PC-9 (cell line): ENCODE measurements at regions not wholly inside any gene's neighbourhood (a gene's known extent, or its start where the extent isn't known, plus 50 kb on each side); places are given as distances from the start of the nearest gene placed in this dataset.

Experiments used
- BruUV-seq: library from RNA; stranded (reverse); fragments of 400-500 nt; replicated peaks from 2 replicates; lab custom pipeline; 2021; lab: Mats Ljungman, UMichigan
- CTCF ChIA-PET: fragments of 300-600 bp; sonication (Branson Sonifier 250); formaldehyde crosslinking; loops from one replicate; lab custom pipeline; 2022; ENCODE audit warnings: antibody characterized with exemption; lab: Charles Lee
- POLR2A ChIA-PET: fragments of 300-600 bp; sonication (Branson Sonifier 250); formaldehyde crosslinking; loops from one replicate; lab custom pipeline; 2022; ENCODE audit warnings: antibody characterized with exemption; ENCODE audit not compliant: unreplicated experiment; lab: Charles Lee
- DNase-seq, 2 experiments: peaks; one replicate each; pipeline versions ENCODE4 v3.0.0 to v3.0.0-alpha.2; 2015 to 2022; ENCODE audit warnings: mixed read lengths in 1 of 2
- H2AFZ ChIP-seq: fragments of 200-600 bp; sonication (generic); 2 replicates; pipeline ENCODE4 v1.8.1; 2017; ENCODE audit warnings: antibody characterized with exemption
- H3F3A ChIP-seq: fragments of 200-600 bp; sonication (generic); 2 replicates; pipeline ENCODE4 v1.8.1; 2017; ENCODE audit warnings: antibody characterized with exemption, mild to moderate bottlenecking, low read depth; ENCODE audit not compliant: insufficient read depth
- H3K27ac ChIP-seq: fragments of 200-600 bp; sonication (generic); 2 replicates; pipeline ENCODE4 v1.6.1; 2016; ENCODE audit warnings: mixed run types
- H3K27me3 ChIP-seq: fragments of 200-600 bp; sonication (generic); 2 replicates; pipeline ENCODE4 v1.6.1; 2016; ENCODE audit warnings: low read depth, mixed run types; ENCODE audit not compliant: insufficient read depth
- H3K36me3 ChIP-seq: fragments of 200-600 bp; sonication (generic); 2 replicates; pipeline ENCODE4 v1.6.1; 2016; ENCODE audit warnings: low read depth, mixed run types
- H3K4me1 ChIP-seq: fragments of 200-600 bp; sonication (generic); replicated peaks from 2 replicates; pipeline ENCODE4 v1.6.1; 2016; ENCODE audit warnings: mixed run types; ENCODE audit not compliant: insufficient read depth
- H3K4me2 ChIP-seq: fragments of 200-600 bp; sonication (generic); 2 replicates; pipeline ENCODE4 v1.6.1; 2017; ENCODE audit warnings: mixed run types
- H3K4me3 ChIP-seq: fragments of 200-600 bp; sonication (generic); 2 replicates; pipeline ENCODE4 v1.6.1; 2016; ENCODE audit warnings: mixed run types
- H3K79me2 ChIP-seq: fragments of 200-600 bp; sonication (generic); 2 replicates; pipeline ENCODE4 v1.6.1; 2017; ENCODE audit warnings: low read depth, mixed run types
- H3K9me2 ChIP-seq: fragments of 200-600 bp; sonication (generic); 2 replicates; pipeline ENCODE4 v1.8.1; 2017; ENCODE audit warnings: mild to moderate bottlenecking; ENCODE audit not compliant: insufficient read depth
- H3K9me3 ChIP-seq: fragments of 200-600 bp; sonication (generic); 2 replicates; pipeline ENCODE4 v1.8.1; 2016; ENCODE audit warnings: low read depth; ENCODE audit not compliant: insufficient read depth
- H4K20me1 ChIP-seq: fragments of 200-600 bp; sonication (generic); 2 replicates; pipeline ENCODE4 v1.8.1; 2017; ENCODE audit not compliant: insufficient read depth
- CTCF ChIP-seq: fragments of 200-600 bp; sonication (generic); conservative IDR thresholded peaks from 2 replicates; pipeline ENCODE4 v1.6.1; 2017; ENCODE audit warnings: mixed run types, antibody characterized with exemption, mild to moderate bottlenecking, moderate library complexity
- EZH2 ChIP-seq: fragments of 200-600 bp; sonication (generic); IDR thresholded peaks from 2 replicates; pipeline ENCODE4 v1.8.0; 2017; ENCODE audit warnings: antibody characterized with exemption, low read depth
- intact Hi-C: fragments of 100-400 bp; cut with micrococcal nuclease; formaldehyde crosslinking; loops from one replicate; pipeline ENCODE4 v1.10.0; 2022; ENCODE audit not compliant: unreplicated experiment

- H3K9me3 ChIP-seq, result no peaks in the 10 kb centered on the region
- H3K27ac ChIP-seq, result no peak overlapping the region
- no peak overlapping the region for H3K4me2 ChIP-seq
- no peaks in the 10 kb centered on the region for H3K36me3 ChIP-seq
- no peaks in the 10 kb centered on the region for H4K20me1 ChIP-seq
- TF ChIP-seq CTCF (no peak), EZH2 (no peak)
- intact Hi-C loops, result no loop called here
- H3K4me3 ChIP-seq, result no peak overlapping the region
- no peaks in the 10 kb centered on the region for H3K79me2 ChIP-seq
- no peaks in the 10 kb centered on the region for H3K9me2 ChIP-seq
- H3F3A ChIP-seq, result no peaks in the 10 kb centered on the region
- POLR2A ChIA-PET, result no interaction called here
- H2AFZ ChIP-seq, result no peak overlapping the region
- CTCF ChIA-PET, result no interaction called here
- peaks cover 4% of the 10 kb centered on the region for H3K27me3 ChIP-seq
- DNase-seq, result no peak
- H3K4me1 ChIP-seq, result no peaks in the 10 kb centered on the region
- no TSS peak for BruUV-seq
Measured at GRCh38 chr17:13757871-13758270, 156.1 kb upstream of the HS3ST3A1 start.

GRCh38 chr17:13759518-13760335, 158.0 kb upstream of the HS3ST3A1 start:
- ChIA-PET CTCF (no interaction called here), POLR2A (no interaction called here)
- Histone ChIP-seq H3F3A (no peaks in the 10 kb centered on the region), H3K27me3 (peaks cover 4% of the 10 kb centered on the region), H3K79me2 (no peaks in the 10 kb centered on the region), H3K27ac (no peak overlapping the region), H3K36me3 (no peaks in the 10 kb centered on the region), H4K20me1 (no peaks in the 10 kb centered on the region), H3K4me3 (no peak overlapping the region), H3K4me1 (no peaks in the 10 kb centered on the region), H3K9me3 (no peaks in the 10 kb centered on the region), H3K9me2 (no peaks in the 10 kb centered on the region), H2AFZ (no peak overlapping the region), H3K4me2 (no peak overlapping the region)
- no TSS peak for BruUV-seq
- DNase-seq, result no peak
- intact Hi-C loops, result no loop called here
- no peak for TF ChIP-seq EZH2
- TF ChIP-seq CTCF, result no peak

GRCh38 chr17:13761038-13761603, 159.4 kb upstream of the HS3ST3A1 start:
- intact Hi-C loops, result no loop called here
- Histone ChIP-seq H3K79me2 (no peaks in the 10 kb centered on the region), H3K27ac (no peak overlapping the region), H3K36me3 (no peaks in the 10 kb centered on the region), H3K27me3 (peaks cover 4% of the 10 kb centered on the region), H3K9me2 (no peaks in the 10 kb centered on the region), H3K4me1 (no peaks in the 10 kb centered on the region), H2AFZ (no peak overlapping the region), H3K9me3 (no peaks in the 10 kb centered on the region), H3K4me3 (no peak overlapping the region), H3K4me2 (no peak overlapping the region), H4K20me1 (no peaks in the 10 kb centered on the region), H3F3A (no peaks in the 10 kb centered on the region)
- DNase-seq, result no peak
- CTCF ChIA-PET, result no interaction called here
- no TSS peak for BruUV-seq
- POLR2A ChIA-PET, result no interaction called here
- no peak for TF ChIP-seq EZH2
- no peak for TF ChIP-seq CTCF
